ENCODE measurements at regions not wholly inside any gene's neighbourhood (a gene's known extent, or its start where the extent isn't known, plus 50 kb on each side); places are given as distances from the start of the nearest gene placed in this dataset.
"Not testable (repeated sequence)": the region's sequence is repeated elsewhere in the genome, so short reads cannot be mapped to it uniquely, and the experiment has no call there.

- DNase-seq (ENCODE audit: low read depth in 2 of 2) = no peak
Measured at GRCh38 chr14:22252686-22253085, 336.3 kb downstream of the DAD1 start.

- DNase-seq (ENCODE audit: low read depth in 2 of 2) = no peak
Measured at GRCh38 chr14:22251090-22251489, 337.9 kb downstream of the DAD1 start.

- no peak for DNase-seq (ENCODE audit: low read depth in 2 of 2)
Measured at GRCh38 chr14:22249770-22250169, 339.3 kb downstream of the DAD1 start.

- DNase-seq (ENCODE audit: low read depth in 2 of 2) = no peak
Measured at GRCh38 chr14:22243971-22244581, 344.9 kb downstream of the DAD1 start.

- not testable (repeated sequence) for DNase-seq (ENCODE audit: low read depth in 2 of 2)
Measured at GRCh38 chr14:22238320-22238719, 350.7 kb downstream of the DAD1 start.

GRCh38 chr14:22233377-22233776 is 355.6 kb downstream of the DAD1 start:
- no peak for DNase-seq (ENCODE audit: low read depth in 2 of 2)

- DNase-seq (ENCODE audit: low read depth in 2 of 2) = no peak
Measured at GRCh38 chr14:22232933-22233332, 356.1 kb downstream of the DAD1 start.

GRCh38 chr14:22232486-22232885 is 356.5 kb downstream of the DAD1 start:
- DNase-seq (ENCODE audit: low read depth in 2 of 2) = no peak

- DNase-seq (ENCODE audit: low read depth in 2 of 2) = no peak
Measured at GRCh38 chr14:22231018-22231417, 358.0 kb downstream of the DAD1 start.

GRCh38 chr14:22230517-22230916 is 358.5 kb downstream of the DAD1 start:
- DNase-seq (ENCODE audit: low read depth in 2 of 2) = no peak

GRCh38 chr14:22227084-22227483 is 361.9 kb downstream of the DAD1 start:
- no peak for DNase-seq (ENCODE audit: low read depth in 2 of 2)

GRCh38 chr14:22226381-22226780 is 362.6 kb downstream of the DAD1 start:
- no peak for DNase-seq (ENCODE audit: low read depth in 2 of 2)

- no peak for DNase-seq (ENCODE audit: low read depth in 2 of 2)
Measured at GRCh38 chr14:22225516-22226140, 363.4 kb downstream of the DAD1 start.

- DNase-seq (ENCODE audit: low read depth in 2 of 2) = no peak
Measured at GRCh38 chr14:22221508-22221907, 367.5 kb downstream of the DAD1 start.

- DNase-seq (ENCODE audit: low read depth in 2 of 2) = no peak
Measured at GRCh38 chr14:22220427-22220826, 368.6 kb downstream of the DAD1 start.

GRCh38 chr14:22218728-22219127 is 370.3 kb downstream of the DAD1 start:
- DNase-seq (ENCODE audit: low read depth in 2 of 2) = no peak

- DNase-seq (ENCODE audit: low read depth in 2 of 2) = no peak
Measured at GRCh38 chr14:22213120-22213519, 375.9 kb downstream of the DAD1 start.

GRCh38 chr14:22210906-22211305 is 378.1 kb downstream of the DAD1 start:
- DNase-seq (ENCODE audit: low read depth in 2 of 2) = no peak

GRCh38 chr14:22210026-22210425 is 379.0 kb downstream of the DAD1 start:
- DNase-seq (ENCODE audit: low read depth in 2 of 2) = no peak

- no peak for DNase-seq (ENCODE audit: low read depth in 2 of 2)
Measured at GRCh38 chr14:22203036-22203435, 386.0 kb downstream of the DAD1 start.

GRCh38 chr14:22202313-22202712 is 386.7 kb downstream of the DAD1 start:
- no peak for DNase-seq (ENCODE audit: low read depth in 2 of 2)

- DNase-seq (ENCODE audit: low read depth in 2 of 2) = no peak
Measured at GRCh38 chr14:22200977-22201605, 387.9 kb downstream of the DAD1 start.

- not testable (repeated sequence) for DNase-seq (ENCODE audit: low read depth in 2 of 2)
Measured at GRCh38 chr14:22200131-22200530, 388.9 kb downstream of the DAD1 start.

Data from stimulated activated CD4-positive, alpha-beta T cell treated with anti-CD3 and anti-CD28 coated beads, Interleukin-15, amount 100 ng/mL, for 48 hours (primary cell).